ENCODE measurements at regions not wholly inside any gene's neighbourhood (a gene's known extent, or its start where the extent isn't known, plus 50 kb on each side); places are given as distances from the start of the nearest gene placed in this dataset.
"Not testable (repeated sequence)": the region's sequence is repeated elsewhere in the genome, so short reads cannot be mapped to it uniquely, and the experiment has no call there.

DNA sequence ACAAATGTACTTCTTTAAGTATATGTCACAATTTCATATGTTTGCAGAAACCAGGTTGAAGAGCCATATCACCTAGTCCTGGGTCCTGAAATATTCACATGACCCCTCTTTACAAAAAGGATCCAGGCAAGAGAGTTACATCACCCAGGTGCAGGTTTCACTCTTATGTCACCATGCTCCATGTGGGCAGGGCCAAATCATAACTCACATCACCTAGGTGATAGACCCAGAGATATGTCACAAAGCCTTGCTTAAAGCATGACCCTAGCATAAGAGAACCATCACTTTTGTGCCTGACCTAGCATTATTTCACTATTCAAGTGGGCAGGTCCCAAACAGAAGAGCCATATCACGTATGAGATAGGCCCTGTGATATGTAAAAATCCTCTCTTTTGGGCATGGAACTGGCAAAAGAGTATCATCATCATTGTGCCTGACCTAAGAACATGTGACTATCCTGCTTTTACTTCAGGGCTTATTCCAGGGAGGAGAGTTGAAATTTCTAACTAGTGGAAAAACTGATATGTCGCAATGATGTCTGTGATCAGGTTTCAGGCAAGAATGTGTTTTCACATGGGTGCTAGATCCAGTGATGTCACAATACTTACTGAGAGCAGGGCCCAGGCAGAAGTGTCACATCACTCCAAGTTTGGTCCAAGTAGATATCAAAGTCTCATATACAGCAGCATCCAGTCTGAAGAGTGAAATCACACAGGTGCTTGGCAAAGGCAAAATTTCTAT is 909.9 kb upstream of the AMELY start:
- in situ Hi-C loops (cut with HindIII; ENCODE audit: low sequenced_read_pairs) = no loop called here
- DNase-seq (ENCODE audit: low spot score) = no peak

DNA sequence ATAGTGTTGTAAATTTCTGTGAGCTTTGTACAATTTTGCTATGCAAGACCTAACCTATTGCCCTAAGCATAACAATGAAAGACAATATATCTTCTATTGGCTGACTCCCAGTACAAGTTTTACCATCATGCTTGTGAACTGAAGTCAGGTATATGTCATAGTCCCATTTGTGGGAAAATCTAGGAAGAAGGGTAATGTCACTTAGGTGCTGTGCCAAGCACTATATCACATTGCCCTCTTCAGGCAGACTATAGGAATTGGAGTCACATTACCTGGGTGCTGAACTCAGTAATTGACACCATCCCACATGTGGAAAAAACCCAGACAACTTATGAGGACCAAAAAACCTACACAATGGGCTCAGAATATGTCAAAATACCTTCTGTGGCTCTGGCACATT is 907.4 kb upstream of the AMELY start:
- in situ Hi-C loops (cut with HindIII; ENCODE audit: low sequenced_read_pairs) = no loop called here

GRCh38 chrY:7816567-7816966 is 905.0 kb upstream of the AMELY start:
- no peak for DNase-seq (ENCODE audit: low spot score)
- in situ Hi-C loops (cut with HindIII; ENCODE audit: low sequenced_read_pairs) = no loop called here

More for the DNA sequence above, 907.4 kb upstream of the AMELY start:
- DNase-seq (ENCODE audit: low spot score) = peak; percentile 32

DNA sequence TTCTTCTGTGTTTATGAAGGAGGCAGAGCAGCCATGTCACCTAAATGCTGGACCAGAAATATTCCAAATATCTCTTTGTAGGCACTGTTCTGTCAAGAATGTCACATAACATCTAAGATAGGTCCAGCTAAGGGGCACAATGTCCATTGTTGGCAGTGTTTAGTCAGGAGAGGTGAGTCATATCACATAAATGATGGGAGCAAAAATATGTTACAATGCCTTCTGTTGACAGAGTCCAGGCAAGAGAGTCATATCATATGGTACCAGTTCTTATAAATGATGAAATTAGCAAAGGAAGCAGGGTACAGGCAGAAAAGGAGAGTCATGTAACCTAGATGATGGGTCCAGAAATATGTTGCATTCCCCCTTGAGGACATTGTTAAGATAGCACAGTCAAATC is 904.4 kb upstream of the AMELY start:
- in situ Hi-C loops (cut with HindIII; ENCODE audit: low sequenced_read_pairs) = no loop called here
- DNase-seq (ENCODE audit: low spot score) = no peak

DNA sequence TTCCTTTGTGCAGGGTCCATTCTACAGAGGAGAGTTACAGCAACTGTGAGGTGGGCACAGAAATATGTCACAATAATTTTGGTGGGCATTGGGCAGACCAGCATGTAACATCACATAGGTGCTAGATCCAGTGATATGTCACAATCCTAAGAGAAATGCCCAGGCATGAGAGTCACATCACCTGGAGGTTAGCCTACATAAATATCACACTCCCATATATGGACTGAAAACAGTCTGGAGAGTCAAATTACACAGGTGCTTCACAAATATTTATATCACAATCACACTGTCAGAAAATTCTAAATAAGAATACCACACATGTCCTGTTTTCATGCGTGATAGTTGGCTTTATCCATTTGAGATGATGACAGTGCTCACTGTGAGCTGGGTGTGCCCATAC is 903.7 kb upstream of the AMELY start:
- in situ Hi-C loops (cut with HindIII; ENCODE audit: low sequenced_read_pairs) = no loop called here

DNA sequence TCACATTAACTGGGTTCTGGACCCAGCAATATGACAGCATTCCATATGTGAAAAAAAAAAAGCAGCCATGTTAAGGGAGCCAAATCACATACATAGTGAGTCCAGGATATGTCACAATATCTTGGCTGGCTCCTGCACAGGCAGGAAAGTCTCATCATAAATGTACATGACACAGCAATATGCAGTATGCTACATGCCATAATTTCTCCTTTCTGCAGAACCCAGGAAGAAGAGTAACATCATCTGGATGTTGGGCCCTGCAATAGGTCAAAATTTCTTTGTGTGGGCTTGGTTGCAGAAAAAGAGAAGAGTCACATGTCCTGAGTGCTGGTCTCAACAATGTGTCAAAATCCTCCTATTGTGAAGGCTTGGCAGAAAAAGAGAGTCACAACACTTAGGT is 902.8 kb upstream of the AMELY start:
- in situ Hi-C loops (cut with HindIII; ENCODE audit: low sequenced_read_pairs) = no loop called here

More for the DNA sequence above, 903.7 kb upstream of the AMELY start:
- DNase-seq (ENCODE audit: low spot score) = no peak

DNA sequence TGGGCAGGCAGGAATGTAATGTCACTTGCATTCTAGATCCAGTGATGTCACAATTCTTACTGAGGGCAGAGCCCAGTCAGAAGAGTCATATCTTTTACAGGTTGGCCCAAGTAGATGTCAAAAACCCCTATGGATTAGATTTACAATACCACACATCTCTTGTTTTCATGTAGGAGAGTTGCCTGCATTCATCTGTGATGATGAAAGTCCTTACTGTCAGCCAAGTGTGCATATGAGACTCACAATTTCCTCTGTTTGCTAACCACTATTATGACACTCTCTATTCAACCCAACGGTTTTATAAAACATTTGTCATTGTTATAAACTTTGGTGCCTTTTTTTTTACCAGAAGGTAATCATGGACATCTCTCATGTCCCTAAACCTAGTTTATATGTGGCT is 898.8 kb upstream of the AMELY start:
- no peak for DNase-seq (ENCODE audit: low spot score)
- in situ Hi-C loops (cut with HindIII; ENCODE audit: low sequenced_read_pairs) = no loop called here

More for the DNA sequence above, 902.8 kb upstream of the AMELY start:
- DNase-seq (ENCODE audit: low spot score) = no peak

- DNase-seq (ENCODE audit: low spot score) = no peak
- in situ Hi-C loops (cut with HindIII; ENCODE audit: low sequenced_read_pairs) = no loop called here
These were observed 895.9 kb upstream of the AMELY start for GRCh38 chrY:7807516-7807870.

DNA sequence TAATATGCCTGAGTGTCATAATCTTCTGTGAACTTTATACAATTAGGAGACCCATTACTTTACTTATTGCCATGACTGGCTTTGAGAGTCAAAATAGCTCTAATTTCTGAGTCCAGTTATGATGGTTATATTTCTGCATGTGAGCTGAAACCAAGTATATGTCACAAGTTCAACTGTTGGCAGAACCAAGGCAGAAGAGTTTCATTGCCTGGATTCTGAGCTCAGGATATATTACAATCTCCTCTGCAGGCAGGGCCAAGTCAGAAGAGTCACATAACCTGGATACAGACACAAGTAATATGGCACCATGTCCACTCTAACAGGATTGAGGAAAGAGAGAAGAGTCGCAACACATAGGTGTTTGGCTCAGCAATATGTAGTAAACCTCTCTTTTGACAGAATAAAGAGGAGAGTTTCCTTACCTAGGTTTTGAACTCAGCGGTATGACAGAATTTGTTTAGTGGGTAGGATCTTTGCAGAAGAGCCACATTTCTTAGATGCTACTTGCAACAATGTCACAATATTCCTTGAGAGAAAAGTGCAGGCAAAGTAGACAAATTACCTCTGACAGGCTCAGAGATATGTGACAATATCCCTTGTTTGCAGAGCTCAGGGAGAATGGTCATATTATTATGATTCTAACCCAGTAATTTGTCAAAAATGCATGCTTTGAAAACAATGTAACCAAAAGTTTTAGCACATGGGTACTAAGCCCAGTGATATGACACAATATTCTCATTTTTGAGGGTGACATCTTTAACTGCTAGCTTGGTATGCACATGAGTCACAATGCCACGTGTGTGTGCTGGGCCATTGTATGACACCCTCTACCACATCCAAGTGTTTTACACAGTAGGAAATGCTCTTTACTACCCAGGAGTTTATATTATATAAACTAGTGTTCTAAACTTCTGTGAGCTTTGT is 895.3 kb upstream of the AMELY start:
- DNase-seq (ENCODE audit: low spot score) = no peak
- in situ Hi-C loops (cut with HindIII; ENCODE audit: low sequenced_read_pairs) = no loop called here

DNA sequence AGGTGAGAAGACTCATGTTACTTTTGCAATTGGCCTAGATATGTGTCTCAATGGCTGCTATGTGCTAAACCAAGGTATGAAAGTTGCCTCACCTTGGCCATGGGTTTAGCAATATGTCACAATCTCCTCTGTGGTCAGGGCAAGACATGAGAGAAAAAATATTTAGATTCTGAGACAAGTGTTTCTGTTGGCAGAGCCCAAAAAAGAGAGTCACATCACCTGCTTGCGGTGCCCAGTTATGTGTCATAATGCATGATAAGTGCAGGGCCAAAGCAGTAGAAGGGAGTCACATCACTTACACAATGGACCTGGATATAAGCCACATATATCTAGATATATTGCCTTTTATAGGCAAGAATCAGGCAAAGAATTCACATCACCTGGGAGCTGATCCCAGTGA is 894.1 kb upstream of the AMELY start:
- in situ Hi-C loops (cut with HindIII; ENCODE audit: low sequenced_read_pairs) = no loop called here
- DNase-seq (ENCODE audit: low spot score) = no peak

DNA sequence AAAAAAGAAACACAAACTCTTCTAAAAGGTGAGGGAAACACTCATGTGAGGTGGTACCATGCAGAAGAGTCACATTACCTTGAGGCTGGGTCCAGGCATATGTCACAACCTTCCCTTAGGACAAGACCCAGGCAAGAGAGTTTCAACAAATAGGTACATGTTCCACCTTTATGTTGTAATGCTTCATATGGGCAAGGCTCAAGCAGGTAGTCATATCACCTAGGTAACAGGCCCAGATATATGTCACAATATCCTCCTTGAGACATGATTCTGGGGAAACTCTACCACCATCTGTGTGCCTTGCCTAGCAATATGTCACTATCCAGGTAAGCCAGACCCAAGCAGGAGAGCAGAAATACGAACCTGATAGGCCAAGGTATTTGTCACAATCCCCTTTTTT is 892.2 kb upstream of the AMELY start:
- in situ Hi-C loops (cut with HindIII; ENCODE audit: low sequenced_read_pairs) = no loop called here
- no peak for DNase-seq (ENCODE audit: low spot score)

GRCh38 chrY:7796128-7796527 is 884.6 kb upstream of the AMELY start:
- no peak for DNase-seq (ENCODE audit: low spot score)
- in situ Hi-C loops (cut with HindIII; ENCODE audit: low sequenced_read_pairs) = no loop called here

GRCh38 chrY:7794441-7794840 is 882.9 kb upstream of the AMELY start:
- in situ Hi-C loops (cut with HindIII; ENCODE audit: low sequenced_read_pairs) = no loop called here
- DNase-seq (ENCODE audit: low spot score) = no peak

DNA sequence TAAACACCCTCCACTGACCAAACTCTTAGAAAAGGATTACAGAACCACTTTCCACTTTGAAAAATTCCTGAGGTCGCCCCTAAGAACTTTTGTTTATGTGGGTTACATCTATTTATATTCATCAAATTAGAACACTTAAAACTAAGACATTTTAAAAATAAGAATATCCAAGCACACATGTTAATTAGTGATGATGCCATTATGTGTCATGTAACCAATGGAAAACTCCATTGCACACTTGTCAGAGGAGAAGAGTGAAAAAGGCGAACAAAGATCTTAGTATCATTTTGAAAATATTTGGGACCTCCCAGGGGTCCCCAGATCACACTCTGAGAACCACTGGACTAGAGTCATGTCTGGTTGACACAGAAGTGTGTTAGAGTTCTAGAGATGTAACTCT is 882.4 kb upstream of the AMELY start:
- in situ Hi-C loops (cut with HindIII; ENCODE audit: low sequenced_read_pairs) = no loop called here
- DNase-seq (ENCODE audit: low spot score) = no peak

- in situ Hi-C loops (cut with HindIII; ENCODE audit: low sequenced_read_pairs) = no loop called here
- DNase-seq (ENCODE audit: low spot score) = no peak
These were observed 880.9 kb upstream of the AMELY start for GRCh38 chrY:7792431-7792830.

DNA sequence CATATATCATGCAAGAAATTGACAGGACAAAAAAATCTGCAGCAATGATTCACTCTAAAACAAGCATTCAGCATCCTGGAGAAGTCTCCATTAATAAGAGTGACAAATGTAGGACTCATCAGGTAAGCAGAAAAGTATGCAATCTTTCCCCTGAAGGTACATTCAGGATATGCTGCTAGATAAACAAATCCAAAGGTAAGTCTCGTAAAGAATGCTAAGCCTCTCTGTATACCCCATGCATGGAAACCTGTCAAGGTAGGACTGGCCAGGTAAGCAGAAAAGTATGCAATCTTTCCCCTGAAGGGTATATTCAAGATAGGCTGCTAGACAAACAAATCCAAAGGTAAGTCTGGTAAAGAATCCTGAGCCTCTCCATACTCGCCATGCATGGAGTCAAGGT is 869.9 kb upstream of the AMELY start:
- in situ Hi-C loops (cut with HindIII; ENCODE audit: low sequenced_read_pairs) = no loop called here
- no peak for DNase-seq (ENCODE audit: low spot score)

DNA sequence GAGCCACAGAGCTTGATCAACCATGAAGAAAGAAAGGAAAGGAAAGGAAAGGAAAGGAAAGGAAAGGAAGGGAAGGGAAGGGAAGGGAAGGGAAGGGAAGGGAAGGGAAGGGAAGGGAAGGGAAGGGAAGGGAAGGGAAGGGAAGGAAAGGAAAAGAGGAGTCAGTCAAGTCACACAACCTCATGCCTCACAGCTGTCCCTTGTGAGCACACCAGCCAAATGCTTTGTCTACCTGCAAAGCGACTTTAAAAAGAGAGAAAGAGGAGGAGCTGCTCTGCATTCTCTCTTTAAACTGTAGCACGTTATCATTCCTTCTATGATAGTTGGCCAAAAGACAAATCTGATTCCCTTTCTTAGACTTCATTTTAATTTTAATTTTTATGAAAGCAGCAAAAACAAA is 863.9 kb upstream of the AMELY start:
- DNase-seq (ENCODE audit: low spot score); in situ Hi-C loops (cut with HindIII; ENCODE audit: low sequenced_read_pairs): not testable (repeated sequence)

DNA sequence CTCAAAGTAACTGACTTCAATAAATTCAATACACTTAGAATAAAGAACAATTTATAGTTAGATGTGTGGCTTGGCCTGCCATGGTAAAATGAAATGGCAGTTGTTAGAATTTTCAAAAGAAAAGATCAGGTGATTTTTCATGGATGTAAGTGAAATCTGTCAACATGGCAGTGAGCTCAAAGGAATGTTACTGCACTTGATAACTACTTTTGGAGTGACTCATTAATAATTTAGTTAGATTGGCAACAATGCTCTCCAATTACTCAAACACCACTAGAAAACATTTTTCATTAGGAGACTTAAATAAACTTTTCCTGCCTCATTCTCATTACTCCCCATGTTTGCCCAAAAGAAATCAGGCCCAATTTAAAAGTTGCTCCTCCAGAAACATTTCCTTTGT is 860.2 kb upstream of the AMELY start:
- no peak for DNase-seq (ENCODE audit: low spot score)
- in situ Hi-C loops (cut with HindIII; ENCODE audit: low sequenced_read_pairs) = no loop called here

- in situ Hi-C loops (cut with HindIII; ENCODE audit: low sequenced_read_pairs) = no loop called here
- DNase-seq (ENCODE audit: low spot score) = no peak
These were observed 858.3 kb upstream of the AMELY start for GRCh38 chrY:7769790-7770375.

DNA sequence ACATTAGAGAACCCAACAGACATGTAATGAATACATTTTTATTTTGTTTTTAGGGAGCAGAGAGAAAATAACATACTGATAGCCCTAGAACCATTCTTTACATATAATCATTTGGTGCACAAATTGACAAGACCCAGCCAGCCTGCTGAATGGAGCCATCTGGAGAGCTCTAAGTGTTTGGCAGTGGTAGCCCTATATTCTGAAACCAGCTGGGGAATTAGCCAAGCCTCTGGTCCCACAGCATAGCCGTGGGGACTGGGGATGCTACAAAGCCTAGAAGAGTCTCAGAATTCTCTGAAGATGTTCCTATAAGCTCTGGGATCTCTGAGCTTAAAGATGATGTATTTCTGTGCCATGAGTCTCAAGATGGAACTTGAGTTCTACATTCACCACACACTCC is 857.3 kb upstream of the AMELY start:
- in situ Hi-C loops (cut with HindIII; ENCODE audit: low sequenced_read_pairs) = no loop called here

More for the DNA sequence above, 857.3 kb upstream of the AMELY start:
- peak; percentile 76 for DNase-seq (ENCODE audit: low spot score)

Measured in G401 (cell line).